Ishikawa (cell line): ENCODE measurements at regions not wholly inside any gene's neighbourhood (a gene's known extent, or its start where the extent isn't known, plus 50 kb on each side); places are given as distances from the start of the nearest gene placed in this dataset.

Experiments used
- CEBPB ChIP-seq: IDR thresholded peaks from 2 replicates; pipeline ENCODE4 v1.6.1; 2012
- CREB1 ChIP-seq: IDR thresholded peaks from 2 replicates; pipeline ENCODE4 v1.6.1; 2012; ENCODE audit warnings: low read depth
- EGR1 ChIP-seq: IDR thresholded peaks from 2 replicates; pipeline ENCODE4 v1.6.1; 2012
- EP300 ChIP-seq: IDR thresholded peaks from 2 replicates; pipeline ENCODE4 v1.6.1; 2012; ENCODE audit warnings: borderline replicate concordance
- FOXM1 ChIP-seq: IDR thresholded peaks from 2 replicates; pipeline ENCODE4 v1.6.1; 2012; ENCODE audit warnings: low read depth, borderline replicate concordance
- NFIC ChIP-seq: IDR thresholded peaks from 2 replicates; pipeline ENCODE4 v1.6.1; 2012
- RAD21 ChIP-seq: IDR thresholded peaks from 2 replicates; pipeline ENCODE4 v1.6.1; 2012; ENCODE audit warnings: low read depth
- TAF1 ChIP-seq: IDR thresholded peaks from 2 replicates; pipeline ENCODE4 v1.6.1; 2012; ENCODE audit warnings: low read depth, mild to moderate bottlenecking
- TCF12 ChIP-seq: IDR thresholded peaks from 2 replicates; pipeline ENCODE4 v1.6.1; 2012; ENCODE audit warnings: low read depth
- TEAD4 ChIP-seq: IDR thresholded peaks from 2 replicates; pipeline ENCODE4 v1.6.1; 2012
- YY1 ChIP-seq: IDR thresholded peaks from 2 replicates; pipeline ENCODE4 v1.6.1; 2012; ENCODE audit warnings: low read depth
- ZBTB7A ChIP-seq: IDR thresholded peaks from 2 replicates; pipeline ENCODE4 v1.6.1; 2012; ENCODE audit warnings: low read depth
- TF ChIP-seq, protein P1 (sequence below): IDR thresholded peaks from 2 replicates; pipeline ENCODE4 v1.6.1; 2012
- TF ChIP-seq, protein P2 (sequence below): IDR thresholded peaks from 2 replicates; pipeline ENCODE4 v1.6.1; 2012; ENCODE audit warnings: low read depth, mild to moderate bottlenecking
- TF ChIP-seq, protein P3 (sequence below): IDR thresholded peaks from 2 replicates; pipeline ENCODE4 v1.6.1; 2012

DNA sequence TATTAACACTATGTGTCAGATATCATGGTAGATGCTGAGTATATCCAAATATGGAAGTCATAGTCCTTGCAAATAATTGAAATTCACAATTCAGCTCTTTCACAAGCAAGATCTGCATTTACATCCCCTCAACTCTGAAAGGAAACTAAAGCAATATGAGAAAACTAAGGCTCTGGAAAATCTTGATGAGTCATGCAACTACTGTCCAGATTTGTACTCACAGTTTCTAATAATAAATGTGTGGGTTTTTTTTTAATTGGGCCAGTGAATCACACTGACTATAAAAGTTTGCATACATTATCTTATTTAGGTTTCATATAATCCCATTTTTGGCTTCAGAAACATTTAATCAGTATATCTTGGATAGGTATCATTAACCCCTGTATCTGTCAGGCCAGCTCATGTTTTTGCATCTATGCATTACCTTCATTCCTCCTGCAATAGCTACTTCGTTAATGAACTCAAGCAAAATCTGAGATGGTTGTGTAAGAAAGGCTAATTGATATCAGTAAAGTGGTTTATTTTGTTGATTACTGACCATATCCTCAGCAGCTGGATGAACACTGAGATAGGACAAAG lies 58.7 kb upstream of the PRR16 start:
- TF ChIP-seq CEBPB (no peak), NFIC (no peak), ZBTB7A (no peak), CREB1 (no peak), RAD21 (no peak), YY1 (no peak)
- TF ChIP-seq, protein P1, sequence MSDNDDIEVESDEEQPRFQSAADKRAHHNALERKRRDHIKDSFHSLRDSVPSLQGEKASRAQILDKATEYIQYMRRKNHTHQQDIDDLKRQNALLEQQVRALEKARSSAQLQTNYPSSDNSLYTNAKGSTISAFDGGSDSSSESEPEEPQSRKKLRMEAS = no peak

DNA sequence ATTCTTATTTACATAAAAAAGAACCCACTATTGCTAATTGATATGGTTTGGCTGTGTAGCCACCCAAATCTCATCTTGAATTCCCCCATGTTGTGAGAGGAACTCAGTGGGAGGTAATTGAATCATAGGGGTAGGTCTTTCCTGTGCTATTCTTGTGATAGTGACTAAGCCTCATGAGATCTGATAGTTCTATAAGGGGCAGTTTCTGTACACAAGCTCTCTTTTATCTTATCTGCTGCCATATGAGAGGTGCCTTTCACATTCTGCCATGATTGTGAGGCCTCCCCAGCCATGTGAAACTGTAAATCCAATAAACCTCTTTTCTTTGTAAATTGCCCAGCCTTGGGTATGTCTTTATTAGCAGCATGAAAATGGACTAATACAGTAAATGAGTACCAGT lies 58.2 kb upstream of the PRR16 start:
- TF ChIP-seq ZBTB7A = no peak
- no peak for TF ChIP-seq RAD21
- no peak for TF ChIP-seq TCF12
- TF ChIP-seq TAF1 = no peak
- no peak for TF ChIP-seq FOXM1
- TF ChIP-seq YY1 = no peak
- TF ChIP-seq, protein P2, sequence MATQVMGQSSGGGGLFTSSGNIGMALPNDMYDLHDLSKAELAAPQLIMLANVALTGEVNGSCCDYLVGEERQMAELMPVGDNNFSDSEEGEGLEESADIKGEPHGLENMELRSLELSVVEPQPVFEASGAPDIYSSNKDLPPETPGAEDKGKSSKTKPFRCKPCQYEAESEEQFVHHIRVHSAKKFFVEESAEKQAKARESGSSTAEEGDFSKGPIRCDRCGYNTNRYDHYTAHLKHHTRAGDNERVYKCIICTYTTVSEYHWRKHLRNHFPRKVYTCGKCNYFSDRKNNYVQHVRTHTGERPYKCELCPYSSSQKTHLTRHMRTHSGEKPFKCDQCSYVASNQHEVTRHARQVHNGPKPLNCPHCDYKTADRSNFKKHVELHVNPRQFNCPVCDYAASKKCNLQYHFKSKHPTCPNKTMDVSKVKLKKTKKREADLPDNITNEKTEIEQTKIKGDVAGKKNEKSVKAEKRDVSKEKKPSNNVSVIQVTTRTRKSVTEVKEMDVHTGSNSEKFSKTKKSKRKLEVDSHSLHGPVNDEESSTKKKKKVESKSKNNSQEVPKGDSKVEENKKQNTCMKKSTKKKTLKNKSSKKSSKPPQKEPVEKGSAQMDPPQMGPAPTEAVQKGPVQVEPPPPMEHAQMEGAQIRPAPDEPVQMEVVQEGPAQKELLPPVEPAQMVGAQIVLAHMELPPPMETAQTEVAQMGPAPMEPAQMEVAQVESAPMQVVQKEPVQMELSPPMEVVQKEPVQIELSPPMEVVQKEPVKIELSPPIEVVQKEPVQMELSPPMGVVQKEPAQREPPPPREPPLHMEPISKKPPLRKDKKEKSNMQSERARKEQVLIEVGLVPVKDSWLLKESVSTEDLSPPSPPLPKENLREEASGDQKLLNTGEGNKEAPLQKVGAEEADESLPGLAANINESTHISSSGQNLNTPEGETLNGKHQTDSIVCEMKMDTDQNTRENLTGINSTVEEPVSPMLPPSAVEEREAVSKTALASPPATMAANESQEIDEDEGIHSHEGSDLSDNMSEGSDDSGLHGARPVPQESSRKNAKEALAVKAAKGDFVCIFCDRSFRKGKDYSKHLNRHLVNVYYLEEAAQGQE = no peak
- no peak for TF ChIP-seq CREB1
- no peak for TF ChIP-seq CEBPB
- no peak for TF ChIP-seq NFIC
- TF ChIP-seq, protein P3, sequence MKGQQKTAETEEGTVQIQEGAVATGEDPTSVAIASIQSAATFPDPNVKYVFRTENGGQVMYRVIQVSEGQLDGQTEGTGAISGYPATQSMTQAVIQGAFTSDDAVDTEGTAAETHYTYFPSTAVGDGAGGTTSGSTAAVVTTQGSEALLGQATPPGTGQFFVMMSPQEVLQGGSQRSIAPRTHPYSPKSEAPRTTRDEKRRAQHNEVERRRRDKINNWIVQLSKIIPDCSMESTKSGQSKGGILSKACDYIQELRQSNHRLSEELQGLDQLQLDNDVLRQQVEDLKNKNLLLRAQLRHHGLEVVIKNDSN = no peak
- TF ChIP-seq TEAD4 = no peak

DNA sequence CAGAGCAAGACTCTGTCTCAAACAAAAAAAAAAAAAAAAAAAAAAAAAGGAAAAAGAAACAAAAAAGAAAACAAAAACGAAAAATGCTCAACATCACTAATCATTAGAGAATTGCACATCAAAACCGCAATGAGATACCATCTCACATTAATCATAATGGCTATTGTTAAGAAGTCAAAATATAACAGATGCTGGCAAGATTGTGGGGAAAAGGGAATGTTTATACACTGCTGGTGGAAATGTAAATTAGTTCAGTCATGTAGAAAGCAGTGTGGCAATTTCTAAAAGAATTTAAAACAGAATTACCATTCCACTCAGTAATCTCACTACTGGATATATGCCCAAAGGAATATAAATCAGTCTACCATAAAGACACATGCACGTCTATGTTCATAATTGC lies 50.4 kb upstream of the PRR16 start:
- TF ChIP-seq, protein P2 = no peak
- TF ChIP-seq CEBPB (no peak), EP300 (no peak), NFIC (no peak), CREB1 (no peak), TEAD4 (no peak), EGR1 (no peak), TCF12 (no peak), RAD21 (no peak)
- TF ChIP-seq, protein P1 = no peak
- TF ChIP-seq, protein P3 = no peak
